Lower leg skin (tissue), 3 donors: ENCODE measurements at regions not wholly inside any gene's neighbourhood (a gene's known extent, or its start where the extent isn't known, plus 50 kb on each side); places are given as distances from the start of the nearest gene placed in this dataset.

Experiments used
- POLR2A ChIP-seq, 2 donors: fragments of 450-650 bp; IDR thresholded peaks; one replicate each; pipeline ENCODE4 v1.6.1; 2016 to 2017; ENCODE audit warnings: antibody characterized with exemption in 2 of 2, mild to moderate bottlenecking in 1 of 2, moderate library complexity in 1 of 2
- TF ChIP-seq, protein P1 (sequence below), 3 donors: fragments of 450-650 bp; IDR thresholded peaks; one replicate each; pipeline ENCODE4 v1.5.1; 2016; ENCODE audit warnings: antibody characterized with exemption in 3 of 3, mild to moderate bottlenecking in 3 of 3, moderate library complexity in 2 of 3

DNA sequence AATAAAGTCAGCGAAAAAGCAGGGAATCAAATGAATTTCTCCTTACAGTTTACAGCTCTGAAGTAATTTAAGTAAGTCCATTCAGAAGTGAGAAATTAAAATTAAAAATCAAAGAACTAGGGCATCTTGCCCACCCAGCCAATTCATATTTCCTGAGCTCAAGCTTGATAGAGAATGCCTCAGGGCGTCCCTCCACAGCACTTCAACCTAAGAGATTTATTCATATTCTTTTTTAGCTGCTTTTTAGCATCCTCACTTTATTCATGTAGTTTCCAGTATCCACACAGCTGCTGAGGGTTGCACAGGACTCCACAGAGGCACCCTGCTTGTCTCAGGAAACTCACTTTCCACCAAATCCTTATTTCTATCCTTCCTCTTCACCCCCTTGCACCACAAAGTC is 900.3 kb downstream of the BCL11A start:
- TF ChIP-seq POLR2A (IDR thresholded peaks at IDR 0.05): no peak
- TF ChIP-seq, protein P1, sequence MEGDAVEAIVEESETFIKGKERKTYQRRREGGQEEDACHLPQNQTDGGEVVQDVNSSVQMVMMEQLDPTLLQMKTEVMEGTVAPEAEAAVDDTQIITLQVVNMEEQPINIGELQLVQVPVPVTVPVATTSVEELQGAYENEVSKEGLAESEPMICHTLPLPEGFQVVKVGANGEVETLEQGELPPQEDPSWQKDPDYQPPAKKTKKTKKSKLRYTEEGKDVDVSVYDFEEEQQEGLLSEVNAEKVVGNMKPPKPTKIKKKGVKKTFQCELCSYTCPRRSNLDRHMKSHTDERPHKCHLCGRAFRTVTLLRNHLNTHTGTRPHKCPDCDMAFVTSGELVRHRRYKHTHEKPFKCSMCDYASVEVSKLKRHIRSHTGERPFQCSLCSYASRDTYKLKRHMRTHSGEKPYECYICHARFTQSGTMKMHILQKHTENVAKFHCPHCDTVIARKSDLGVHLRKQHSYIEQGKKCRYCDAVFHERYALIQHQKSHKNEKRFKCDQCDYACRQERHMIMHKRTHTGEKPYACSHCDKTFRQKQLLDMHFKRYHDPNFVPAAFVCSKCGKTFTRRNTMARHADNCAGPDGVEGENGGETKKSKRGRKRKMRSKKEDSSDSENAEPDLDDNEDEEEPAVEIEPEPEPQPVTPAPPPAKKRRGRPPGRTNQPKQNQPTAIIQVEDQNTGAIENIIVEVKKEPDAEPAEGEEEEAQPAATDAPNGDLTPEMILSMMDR (IDR thresholded peaks at IDR 0.05): no peak
